Neuronal stem cell (in vitro differentiated cells): ENCODE measurements at regions not wholly inside any gene's neighbourhood (a gene's known extent, or its start where the extent isn't known, plus 50 kb on each side); places are given as distances from the start of the nearest gene placed in this dataset.
"Not testable (repeated sequence)": the region's sequence is repeated elsewhere in the genome, so short reads cannot be mapped to it uniquely, and the experiment has no call there.

Source experiments
- DNase-seq: peaks from one replicate; pipeline ENCODE4 v3.0.0-alpha.2; 2013; ENCODE audit warnings: low spot score
- H2AFZ ChIP-seq: one replicate; pipeline ENCODE4 v1.6.1; 2013; ENCODE audit warnings: mild to moderate bottlenecking, low read length, inconsistent platforms
- H2AK5ac ChIP-seq: 2 replicates; pipeline ENCODE4 v1.6.1; 2013; ENCODE audit warnings: low read depth, mild to moderate bottlenecking, inconsistent platforms, low read length, moderate library complexity, mixed read lengths
- H2BK120ac ChIP-seq: 2 replicates; pipeline ENCODE4 v1.6.1; 2013; ENCODE audit warnings: low read depth, mild to moderate bottlenecking, inconsistent platforms, low read length, moderate library complexity, mixed read lengths
- H2BK12ac ChIP-seq: one replicate; pipeline ENCODE4 v1.6.1; 2013; ENCODE audit warnings: low read length, inconsistent platforms
- H2BK15ac ChIP-seq: 2 replicates; pipeline ENCODE4 v1.6.1; 2013; ENCODE audit warnings: mild to moderate bottlenecking, low read length, inconsistent platforms, mixed read lengths
- H2BK5ac ChIP-seq: one replicate; pipeline ENCODE4 v1.6.1; 2013; ENCODE audit warnings: inconsistent platforms, mild to moderate bottlenecking, low read length, moderate library complexity
- H3K14ac ChIP-seq: one replicate; pipeline ENCODE4 v1.6.1; 2013; ENCODE audit warnings: low read length, inconsistent platforms
- H3K18ac ChIP-seq: 2 replicates; pipeline ENCODE4 v1.6.1; 2013; ENCODE audit warnings: low read length, inconsistent platforms
- H3K23ac ChIP-seq: 2 replicates; pipeline ENCODE4 v1.6.1; 2013; ENCODE audit warnings: low read depth, mild to moderate bottlenecking, mixed read lengths, low read length, inconsistent platforms; ENCODE audit not compliant: poor library complexity
- H3K27ac ChIP-seq: replicated peaks from 3 replicates; pipeline ENCODE4 v1.5.1; 2013; ENCODE audit warnings: low read length, inconsistent platforms
- H3K27me3 ChIP-seq, 3 experiments: 2 replicates each; pipeline ENCODE4 v1.6.1; 2013; ENCODE audit warnings: low read length in 3 of 3, mild to moderate bottlenecking in 2 of 3, inconsistent platforms in 1 of 3, low read depth in 1 of 3, mixed read lengths in 1 of 3, moderate library complexity in 1 of 3; ENCODE audit not compliant: control insufficient read depth in 3 of 3, insufficient read depth in 3 of 3
- H3K36me3 ChIP-seq, 2 donors: replicated peaks in 1 of 2; 2 replicates each; pipeline ENCODE4 v1.6.1; 2013; ENCODE audit warnings: low read length in 2 of 2; ENCODE audit not compliant: control insufficient read depth in 2 of 2, insufficient read depth in 2 of 2
- H3K4ac ChIP-seq: 2 replicates; pipeline ENCODE4 v1.6.1; 2013; ENCODE audit warnings: inconsistent platforms, mild to moderate bottlenecking, low read length, moderate library complexity
- H3K4me1 ChIP-seq, 2 donors: 1 replicate in 1 of 2; 2 replicates in 1 of 2; pipeline ENCODE4 v1.6.1; 2013; ENCODE audit warnings: low read length in 2 of 2, low read depth in 1 of 2; ENCODE audit not compliant: control insufficient read depth in 2 of 2, insufficient read depth in 1 of 2
- H3K4me2 ChIP-seq: one replicate; pipeline ENCODE4 v1.6.1; 2013; ENCODE audit warnings: mild to moderate bottlenecking, low read length, inconsistent platforms; ENCODE audit not compliant: insufficient read depth, poor library complexity, severe bottlenecking
- H3K4me3 ChIP-seq, 2 donors: 2 replicates each; pipeline ENCODE4 v1.5.1; 2013; ENCODE audit warnings: low read length in 2 of 2, mild to moderate bottlenecking in 2 of 2, inconsistent platforms in 1 of 2, moderate library complexity in 1 of 2
- H3K79me1 ChIP-seq: one replicate; pipeline ENCODE4 v1.6.1; 2013; ENCODE audit warnings: low read depth, mild to moderate bottlenecking, inconsistent platforms, low read length, moderate library complexity
- H3K9ac ChIP-seq: one replicate; pipeline ENCODE4 v1.6.1; 2013; ENCODE audit warnings: mild to moderate bottlenecking, low read depth, low read length, inconsistent platforms; ENCODE audit not compliant: poor library complexity
- H3K9me3 ChIP-seq, 2 donors: replicated peaks in 1 of 2; 2 replicates each; pipeline versions ENCODE3 to v1.6.1; 2013; ENCODE audit warnings: low read length in 2 of 2, mild to moderate bottlenecking in 2 of 2, inconsistent platforms in 1 of 2, low read depth in 1 of 2, mixed read lengths in 1 of 2, moderate library complexity in 1 of 2; ENCODE audit not compliant: control insufficient read depth in 2 of 2, insufficient read depth in 1 of 2
- H4K8ac ChIP-seq: one replicate; pipeline ENCODE4 v1.6.1; 2013; ENCODE audit warnings: low read depth, mild to moderate bottlenecking, inconsistent platforms, low read length, moderate library complexity
- H4K91ac ChIP-seq: one replicate; pipeline ENCODE4 v1.6.1; 2013; ENCODE audit warnings: low read length, low read depth, mild to moderate bottlenecking, inconsistent platforms; ENCODE audit not compliant: poor library complexity
- WGBS, 2 donors: extraction: QIAGEN DNeasy Blood & Tissue Kit; methylation state at CpG; one replicate each; pipeline ENCODE4 v1.1.7; 2013; ENCODE audit warnings: missing lambda C conversion rate in 2 of 2, mixed read lengths in 1 of 2; ENCODE audit not compliant: insufficient read length in 2 of 2, insufficient replicate concordance in 1 of 2; ENCODE audit errors: extremely low coverage in 2 of 2; 5-methylcytosine and 5-hydroxymethylcytosine counted together

DNA sequence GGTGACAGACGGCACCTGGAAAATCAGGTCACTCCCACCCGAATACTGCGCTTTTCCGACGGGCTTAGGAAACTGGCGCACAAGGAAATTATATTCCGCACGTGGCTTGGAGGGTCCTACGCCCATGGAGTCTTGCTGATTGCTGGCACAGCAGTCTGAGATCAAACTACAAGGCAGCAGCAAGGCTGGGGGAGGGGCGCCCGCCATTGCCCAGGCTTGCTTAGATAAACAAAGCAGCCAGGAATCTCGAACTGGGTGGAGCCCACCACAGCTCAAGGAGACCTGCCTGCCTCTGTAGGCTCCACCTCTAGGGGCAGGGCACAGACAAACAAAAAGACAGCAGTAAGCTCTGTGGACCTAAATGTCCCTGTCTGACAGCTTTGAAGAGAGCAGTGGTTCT lies 394.3 kb downstream of the PTH2R start:
- H3K79me1 ChIP-seq, H3K23ac ChIP-seq, DNase-seq, H3K27ac ChIP-seq, H3K14ac ChIP-seq, H3K36me3 ChIP-seq, H3K9ac ChIP-seq, H3K9me3 ChIP-seq, H3K4me3 ChIP-seq, H2BK15ac ChIP-seq, H3K4me1 ChIP-seq, H3K27me3 ChIP-seq, H2AFZ ChIP-seq, H4K8ac ChIP-seq, H4K91ac ChIP-seq, H3K18ac ChIP-seq, H3K4me2 ChIP-seq, H3K4ac ChIP-seq, H2BK5ac ChIP-seq, H2BK12ac ChIP-seq, H2BK120ac ChIP-seq, H2AK5ac ChIP-seq: not testable (repeated sequence)
- WGBS, 2 donors: no CpG with 5 or more reads among the region's 12 CpGs

DNA sequence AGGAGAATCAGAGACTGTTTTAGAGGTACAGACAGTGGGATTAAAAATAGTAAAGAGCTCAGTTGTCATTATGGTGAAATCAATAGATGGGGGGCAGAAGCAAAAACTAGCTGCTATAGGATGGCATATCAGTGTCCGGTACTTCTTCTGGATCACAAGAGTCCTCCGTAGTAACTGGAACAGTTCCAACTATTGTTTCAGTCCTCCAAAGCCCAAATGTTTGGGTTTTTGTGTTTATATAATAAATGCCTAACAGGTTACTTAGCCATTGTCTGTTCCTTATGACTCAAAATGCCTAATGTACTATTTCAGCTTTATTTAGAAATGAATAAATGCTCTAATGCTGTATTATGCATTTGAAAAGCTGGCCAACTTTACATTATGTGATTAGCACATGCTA lies 401.2 kb downstream of the PTH2R start:
- Histone ChIP-seq H3K4me3 (no peak overlapping the region), H3K9me3 (no peaks in the 10 kb centered on the region), H3K4ac (no peak overlapping the region), H3K18ac (no peak overlapping the region), H2BK120ac (no peak overlapping the region), H3K23ac (no peak overlapping the region), H3K9ac (no peak overlapping the region), H3K14ac (no peak overlapping the region), H4K8ac (no peak overlapping the region), H2AFZ (no peak overlapping the region), H3K27ac (no peak overlapping the region), H3K36me3 (no peaks in the 10 kb centered on the region), H3K27me3 (no peaks in the 10 kb centered on the region), H4K91ac (no peak overlapping the region), H2BK12ac (no peak overlapping the region), H2BK15ac (no peak overlapping the region), H3K4me2 (no peak overlapping the region), H3K4me1 (no peaks in the 10 kb centered on the region), H2BK5ac (no peak overlapping the region), H2AK5ac (no peak overlapping the region), H3K79me1 (no peaks in the 10 kb centered on the region)
- no peak for DNase-seq
- WGBS, 2 donors: no CpG with 5 or more reads among the region's 2 CpGs

DNA sequence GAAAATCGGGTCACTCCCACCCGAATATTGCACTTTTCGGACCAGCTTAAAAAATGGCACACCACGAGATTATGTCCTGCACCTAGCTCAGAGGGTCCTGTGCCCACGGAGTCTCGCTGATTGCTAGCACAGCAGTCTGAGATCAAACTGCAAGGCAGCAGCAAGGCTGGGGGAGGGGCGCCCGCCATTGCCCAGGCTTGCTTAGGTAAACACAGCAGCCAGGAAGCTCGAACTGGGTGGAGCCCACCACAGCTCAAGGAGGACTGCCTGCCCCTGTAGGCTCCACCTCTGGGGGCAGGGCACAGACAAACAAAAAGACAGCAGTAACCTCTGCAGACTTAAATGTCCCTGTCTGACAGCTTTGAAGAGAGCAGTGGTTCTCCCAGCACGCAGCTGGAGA lies 405.3 kb downstream of the PTH2R start:
- H3K4me2 ChIP-seq, H2BK15ac ChIP-seq, H3K23ac ChIP-seq, H3K4ac ChIP-seq, H2BK5ac ChIP-seq, H2AFZ ChIP-seq, H3K9me3 ChIP-seq, H3K27me3 ChIP-seq, H3K4me3 ChIP-seq, H3K36me3 ChIP-seq, H2BK120ac ChIP-seq, H3K14ac ChIP-seq, H3K4me1 ChIP-seq, DNase-seq, H3K79me1 ChIP-seq, H3K27ac ChIP-seq, H4K91ac ChIP-seq, H3K18ac ChIP-seq, H3K9ac ChIP-seq, H4K8ac ChIP-seq, H2AK5ac ChIP-seq, H2BK12ac ChIP-seq: not testable (repeated sequence)
- no CpG with 5 or more reads among the region's 10 CpGs for WGBS, 2 donors

DNA sequence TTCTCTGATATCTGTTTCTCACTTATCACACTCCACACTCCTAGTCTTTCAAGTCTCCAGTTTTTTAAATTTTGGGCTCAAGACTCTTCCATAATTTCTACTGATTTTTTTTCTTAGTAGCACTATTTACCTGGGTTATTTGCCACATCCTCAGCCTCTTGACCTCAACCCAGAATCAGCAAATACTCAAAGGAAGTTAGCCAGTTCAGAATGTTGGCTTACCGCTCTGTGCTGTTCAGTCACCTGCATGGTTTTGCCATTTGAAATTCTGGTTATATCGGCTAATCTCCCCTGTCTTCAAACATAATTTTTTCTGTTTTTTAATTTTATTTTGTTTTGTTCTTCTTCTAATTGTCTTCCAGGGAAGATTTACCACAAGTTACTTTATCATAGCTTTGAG lies 412.6 kb downstream of the PTH2R start:
- no peaks in the 10 kb centered on the region for H3K27me3 ChIP-seq
- no peaks in the 10 kb centered on the region for H3K36me3 ChIP-seq
- H2BK12ac ChIP-seq: no peak overlapping the region
- H3K4ac ChIP-seq: no peak overlapping the region
- no peak overlapping the region for H3K14ac ChIP-seq
- H3K9me3 ChIP-seq: no peaks in the 10 kb centered on the region
- H3K27ac ChIP-seq: no peak overlapping the region
- peaks cover 0 to 2% of the 10 kb centered on the region in 2 donors for H3K4me1 ChIP-seq
- H3K4me3 ChIP-seq: no peak overlapping the region
- DNase-seq: no peak
- H2BK15ac ChIP-seq: no peak overlapping the region
- H2AFZ ChIP-seq: no peak overlapping the region
- H3K23ac ChIP-seq: no peak overlapping the region
- WGBS, 2 donors: no CpG with 5 or more reads among the region's 2 CpGs
- no peak overlapping the region for H3K18ac ChIP-seq
- H2BK5ac ChIP-seq: no peak overlapping the region
- H2AK5ac ChIP-seq: no peak overlapping the region
- no peak overlapping the region for H3K4me2 ChIP-seq
- H4K91ac ChIP-seq: no peak overlapping the region
- no peak overlapping the region for H4K8ac ChIP-seq
- H3K79me1 ChIP-seq: no peaks in the 10 kb centered on the region
- no peak overlapping the region for H2BK120ac ChIP-seq
- no peak overlapping the region for H3K9ac ChIP-seq
